LNCAP (cell line): ENCODE measurements at regions not wholly inside any gene's neighbourhood (a gene's known extent, or its start where the extent isn't known, plus 50 kb on each side); places are given as distances from the start of the nearest gene placed in this dataset.

Experiments used
- CTCF ChIP-seq: fragments of 450-650 bp; IDR thresholded peaks from 2 replicates; pipeline ENCODE4 v1.5.1; 2017; ENCODE audit warnings: mild to moderate bottlenecking

- TF ChIP-seq CTCF = no peak
These were observed 132.0 kb downstream of the COPRS start for GRCh38 chr17:31726980-31727427.

GRCh38 chr17:31724619-31725018 lies 134.4 kb downstream of the COPRS start:
- no peak for TF ChIP-seq CTCF

- TF ChIP-seq CTCF = no peak
These were observed 135.0 kb downstream of the COPRS start for GRCh38 chr17:31724026-31724425.

GRCh38 chr17:31722251-31723056 lies 136.6 kb downstream of the COPRS start:
- no peak for TF ChIP-seq CTCF

- no peak for TF ChIP-seq CTCF
These were observed 137.6 kb downstream of the COPRS start for GRCh38 chr17:31721291-31722025.

GRCh38 chr17:31715446-31715845 lies 143.6 kb downstream of the COPRS start:
- no peak for TF ChIP-seq CTCF

- no peak for TF ChIP-seq CTCF
These were observed 154.6 kb downstream of the COPRS start for GRCh38 chr17:31704483-31704882.
